ENCODE measurements at regions not wholly inside any gene's neighbourhood (a gene's known extent, or its start where the extent isn't known, plus 50 kb on each side); places are given as distances from the start of the nearest gene placed in this dataset.

DNA sequence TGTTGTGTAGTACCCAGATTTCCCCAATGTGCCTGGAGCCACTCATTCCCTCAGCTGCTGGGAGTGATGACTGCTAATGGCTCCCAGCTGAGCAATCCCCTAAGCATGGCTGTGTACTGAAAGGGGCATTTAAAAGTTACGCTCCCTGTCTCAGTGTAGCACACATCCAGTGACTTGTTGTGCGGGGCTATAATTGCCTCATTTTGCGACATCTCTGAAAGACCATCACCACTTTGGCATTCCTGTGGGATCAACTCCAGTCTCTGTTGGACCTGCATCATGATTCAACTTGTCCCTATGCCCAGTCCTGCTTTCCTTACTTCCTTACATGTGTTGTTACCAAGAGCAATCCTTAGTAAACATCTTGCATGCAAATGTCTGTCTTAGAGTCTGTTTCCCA lies 201.2 kb upstream of the MPDZ start:
- TF ChIP-seq, protein P1, sequence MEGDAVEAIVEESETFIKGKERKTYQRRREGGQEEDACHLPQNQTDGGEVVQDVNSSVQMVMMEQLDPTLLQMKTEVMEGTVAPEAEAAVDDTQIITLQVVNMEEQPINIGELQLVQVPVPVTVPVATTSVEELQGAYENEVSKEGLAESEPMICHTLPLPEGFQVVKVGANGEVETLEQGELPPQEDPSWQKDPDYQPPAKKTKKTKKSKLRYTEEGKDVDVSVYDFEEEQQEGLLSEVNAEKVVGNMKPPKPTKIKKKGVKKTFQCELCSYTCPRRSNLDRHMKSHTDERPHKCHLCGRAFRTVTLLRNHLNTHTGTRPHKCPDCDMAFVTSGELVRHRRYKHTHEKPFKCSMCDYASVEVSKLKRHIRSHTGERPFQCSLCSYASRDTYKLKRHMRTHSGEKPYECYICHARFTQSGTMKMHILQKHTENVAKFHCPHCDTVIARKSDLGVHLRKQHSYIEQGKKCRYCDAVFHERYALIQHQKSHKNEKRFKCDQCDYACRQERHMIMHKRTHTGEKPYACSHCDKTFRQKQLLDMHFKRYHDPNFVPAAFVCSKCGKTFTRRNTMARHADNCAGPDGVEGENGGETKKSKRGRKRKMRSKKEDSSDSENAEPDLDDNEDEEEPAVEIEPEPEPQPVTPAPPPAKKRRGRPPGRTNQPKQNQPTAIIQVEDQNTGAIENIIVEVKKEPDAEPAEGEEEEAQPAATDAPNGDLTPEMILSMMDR (conservative IDR thresholded peaks at IDR 0.05) = no peak

DNA sequence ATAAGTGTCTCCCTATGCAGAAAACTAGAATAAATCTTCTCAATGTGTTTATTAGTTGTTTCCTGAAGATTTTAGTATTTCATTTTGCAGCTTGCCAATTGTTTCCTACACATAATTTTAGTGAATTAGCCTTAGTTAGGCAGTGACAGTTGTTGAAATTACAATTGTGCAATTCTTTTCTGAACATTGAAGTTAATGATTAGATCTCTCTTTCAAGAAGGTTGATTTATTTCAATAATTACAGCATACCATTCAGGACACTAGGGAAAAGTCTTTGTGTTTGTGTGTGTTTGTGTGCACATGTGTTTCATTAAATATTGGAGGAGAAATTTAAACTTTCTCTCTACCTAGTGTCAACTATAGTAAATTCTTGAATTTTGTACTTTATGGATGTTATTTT lies 199.6 kb upstream of the MPDZ start:
- TF ChIP-seq, protein P1 (conservative IDR thresholded peaks at IDR 0.05) = no peak

More for the DNA sequence above, 201.2 kb upstream of the MPDZ start:
- H3K27ac ChIP-seq = no peak overlapping the region

GRCh38 chr9:13478639-13479038 lies 199.1 kb upstream of the MPDZ start:
- TF ChIP-seq, protein P1 (conservative IDR thresholded peaks at IDR 0.05) = no peak
- no peak overlapping the region for H3K27ac ChIP-seq

More for the DNA sequence above, 199.6 kb upstream of the MPDZ start:
- no peak overlapping the region for H3K27ac ChIP-seq

GRCh38 chr9:13478160-13478559 lies 198.7 kb upstream of the MPDZ start:
- TF ChIP-seq, protein P1 (conservative IDR thresholded peaks at IDR 0.05) = no peak
- H3K27ac ChIP-seq = no peak overlapping the region

GRCh38 chr9:13470836-13471235 lies 191.3 kb upstream of the MPDZ start:
- H3K27ac ChIP-seq = no peak overlapping the region
- TF ChIP-seq, protein P1 (conservative IDR thresholded peaks at IDR 0.05) = no peak

GRCh38 chr9:13467157-13467556 lies 187.7 kb upstream of the MPDZ start:
- TF ChIP-seq, protein P1 (conservative IDR thresholded peaks at IDR 0.05) = no peak
- H3K27ac ChIP-seq = no peak overlapping the region

DNA sequence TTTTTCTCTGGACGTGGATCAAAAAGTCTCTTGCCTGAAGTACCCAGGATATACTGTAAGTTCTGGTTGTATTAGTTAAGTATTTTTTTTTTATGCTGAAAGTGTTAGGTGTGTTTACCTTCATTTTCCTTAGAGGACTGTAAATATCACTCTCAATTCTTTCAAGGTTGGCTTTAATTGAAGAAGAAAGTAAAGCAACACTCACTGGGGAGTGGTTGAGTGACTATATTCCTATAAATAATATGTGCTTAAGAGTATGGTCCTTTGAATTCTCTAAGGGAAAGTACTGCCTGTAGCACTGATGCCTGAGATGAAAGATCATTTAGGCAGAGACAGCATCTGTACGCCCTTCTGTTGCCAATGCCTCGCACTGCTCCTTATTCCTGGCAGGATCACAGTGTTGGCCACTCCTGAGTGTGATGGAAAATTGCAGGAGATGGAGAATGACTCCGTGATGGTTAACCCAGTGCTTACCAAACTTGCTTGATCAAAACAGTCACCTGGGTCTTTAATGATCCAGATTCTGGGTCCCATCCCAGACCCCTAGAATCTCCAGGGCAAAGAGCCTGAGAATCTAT lies 182.0 kb upstream of the MPDZ start:
- TF ChIP-seq, protein P1 (conservative IDR thresholded peaks at IDR 0.05) = no peak
- H3K27ac ChIP-seq = no peak overlapping the region
